Erythroblast (primary cell): ENCODE measurements at regions not wholly inside any gene's neighbourhood (a gene's known extent, or its start where the extent isn't known, plus 50 kb on each side); places are given as distances from the start of the nearest gene placed in this dataset.

ENCODE experiments used
- GATA1 ChIP-seq: IDR thresholded peaks from 2 replicates; pipeline ENCODE4 v1.6.1; 2011; ENCODE audit warnings: low read depth, mild to moderate bottlenecking, control low read depth, low read length, moderate library complexity
- POLR2A ChIP-seq: IDR thresholded peaks from 2 replicates; pipeline ENCODE4 v1.6.1; 2011; ENCODE audit warnings: mild to moderate bottlenecking, low read length

DNA sequence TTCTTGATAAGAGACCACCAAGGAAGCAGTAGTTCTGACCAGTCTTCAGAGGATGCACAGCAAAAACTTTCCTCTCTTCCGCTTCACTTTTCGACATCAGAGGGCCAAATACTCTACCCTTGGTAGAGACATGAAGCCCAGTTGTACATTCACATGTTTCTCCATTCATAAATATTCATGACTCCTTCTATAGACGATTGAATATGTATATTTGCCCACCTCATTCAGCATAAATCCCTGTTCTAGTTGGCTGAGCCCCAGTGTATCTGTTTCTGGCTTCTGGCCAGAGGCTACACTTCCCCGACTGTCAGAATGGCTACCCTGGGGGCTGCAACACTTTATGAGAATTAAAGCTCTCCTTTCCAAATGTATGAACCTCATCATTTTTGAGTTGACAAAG lies 258.5 kb downstream of the ASXL3 start:
- TF ChIP-seq POLR2A = no peak
- TF ChIP-seq GATA1 = no peak
